Activated T-cell treated with anti-CD3 and anti-CD28 coated beads for 48 hours (primary cell): ENCODE measurements at regions not wholly inside any gene's neighbourhood (a gene's known extent, or its start where the extent isn't known, plus 50 kb on each side); places are given as distances from the start of the nearest gene placed in this dataset.
"Not testable (repeated sequence)": the region's sequence is repeated elsewhere in the genome, so short reads cannot be mapped to it uniquely, and the experiment has no call there.

ENCODE experiments used
- DNase-seq: peaks from one replicate; pipeline ENCODE4 v3.0.0-alpha.2; 2020; ENCODE audit warnings: low read depth

DNA sequence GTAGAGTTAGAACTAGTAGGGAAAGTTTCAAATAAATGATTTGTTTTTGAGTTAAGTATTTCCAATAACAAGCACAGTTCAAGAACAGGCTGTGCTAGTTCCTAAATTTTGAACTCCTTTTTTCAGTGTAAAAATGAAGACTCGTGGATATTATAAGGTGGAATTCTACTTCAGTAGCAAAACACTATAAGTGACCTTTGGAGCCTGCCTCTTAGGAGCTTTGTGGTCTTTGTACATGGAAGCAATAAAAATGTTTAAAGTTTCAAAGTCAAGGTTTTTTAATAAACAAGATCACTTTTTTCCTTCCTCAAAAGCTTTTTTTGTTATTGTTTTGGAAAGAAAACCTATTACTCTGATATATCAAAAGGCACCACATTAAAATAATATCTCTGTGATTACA, 292.4 kb upstream of the VWC2 start:
- no peak for DNase-seq

DNA sequence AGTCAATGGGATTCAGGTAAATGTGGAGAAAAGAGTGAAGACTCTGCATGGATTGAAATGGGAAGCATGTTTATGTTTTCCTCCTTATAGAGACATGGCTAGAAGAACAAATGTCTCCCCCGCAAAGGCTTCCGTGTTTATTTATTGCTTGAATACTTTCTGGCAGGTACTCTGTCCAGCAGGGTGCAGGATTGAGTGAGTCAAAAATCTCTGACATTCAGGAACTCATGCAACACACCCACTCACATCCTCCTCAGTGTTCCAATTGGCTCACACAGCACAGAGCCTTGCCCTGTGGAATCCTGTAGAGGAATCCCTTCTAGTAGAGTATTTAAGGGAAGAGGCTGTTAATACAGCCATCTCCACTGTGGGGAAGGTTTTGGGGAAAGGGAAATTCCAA, 290.3 kb upstream of the VWC2 start:
- DNase-seq: no peak

DNA sequence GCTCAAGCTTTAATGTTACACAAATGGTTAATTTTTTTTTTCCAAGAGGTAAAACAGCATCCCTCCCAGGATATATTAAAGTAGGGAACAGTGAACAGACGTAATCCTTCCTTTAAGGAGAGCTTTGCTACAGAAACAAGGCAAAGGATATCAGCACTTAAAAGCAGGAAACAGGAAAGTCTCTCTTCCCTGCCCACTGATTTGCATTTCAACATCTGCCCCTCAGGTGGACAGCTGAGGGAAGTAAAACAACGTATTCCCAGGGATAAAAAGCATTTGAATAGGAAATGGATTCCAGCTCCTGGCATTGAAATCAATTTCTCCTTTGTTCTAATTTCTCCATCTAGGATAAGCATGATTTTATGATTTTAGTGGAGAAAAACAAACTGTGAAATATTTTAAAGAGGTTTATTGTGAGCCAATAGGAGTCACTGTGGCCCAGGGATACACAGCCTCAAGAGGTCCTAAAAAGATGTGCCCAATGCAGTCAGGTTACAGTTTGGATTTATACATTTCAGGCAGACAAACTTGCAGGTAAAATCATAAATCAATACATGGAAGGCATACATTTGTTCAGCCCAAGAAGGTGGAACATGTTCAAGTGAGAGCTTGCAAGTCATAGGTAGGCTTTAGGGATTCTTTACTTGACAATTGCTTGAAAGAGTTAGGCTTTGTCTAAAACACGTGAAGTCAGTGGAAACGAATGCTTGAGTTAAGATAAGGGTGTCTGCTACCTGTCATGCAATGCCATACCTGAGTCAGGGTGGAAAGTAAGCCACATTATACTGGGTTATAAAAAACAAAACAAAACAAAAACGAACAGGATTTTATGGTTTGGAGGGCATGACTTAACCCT, 286.2 kb upstream of the VWC2 start:
- no peak for DNase-seq

DNA sequence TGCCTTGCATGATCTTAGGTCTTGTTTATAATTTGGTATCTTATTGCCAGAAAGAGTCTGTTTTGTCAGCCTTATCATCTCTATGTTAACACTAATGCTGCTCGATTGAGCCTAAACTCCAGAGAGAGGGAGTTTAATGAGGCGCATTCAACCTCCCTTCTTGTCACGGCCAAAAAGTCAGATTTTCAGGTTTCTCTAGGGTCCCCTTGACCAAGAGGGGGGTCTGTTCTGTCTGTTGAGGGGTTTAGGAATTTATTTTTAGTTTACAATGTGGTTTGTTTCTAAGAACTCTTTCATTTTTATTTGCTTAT, 285.7 kb upstream of the VWC2 start:
- DNase-seq: no peak

DNA sequence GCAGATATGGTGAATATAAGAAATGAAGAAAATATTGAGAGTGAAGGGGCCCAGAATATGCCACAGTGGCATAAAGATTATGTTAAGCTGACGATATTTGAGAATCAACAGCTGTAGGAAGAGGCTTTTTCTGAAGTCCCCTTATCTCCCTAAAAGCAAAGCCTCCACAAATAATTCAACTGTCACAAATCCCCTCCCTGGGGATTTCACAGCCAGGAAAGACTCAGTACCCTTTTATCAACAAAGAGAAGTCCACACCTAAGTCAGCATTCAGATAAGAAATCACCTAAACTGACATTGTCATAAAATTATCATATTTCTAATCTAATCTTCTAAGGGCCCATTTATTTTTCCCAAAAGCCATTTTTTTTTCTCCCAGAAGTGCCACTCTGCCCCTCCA, 284.9 kb upstream of the VWC2 start:
- no peak for DNase-seq

DNA sequence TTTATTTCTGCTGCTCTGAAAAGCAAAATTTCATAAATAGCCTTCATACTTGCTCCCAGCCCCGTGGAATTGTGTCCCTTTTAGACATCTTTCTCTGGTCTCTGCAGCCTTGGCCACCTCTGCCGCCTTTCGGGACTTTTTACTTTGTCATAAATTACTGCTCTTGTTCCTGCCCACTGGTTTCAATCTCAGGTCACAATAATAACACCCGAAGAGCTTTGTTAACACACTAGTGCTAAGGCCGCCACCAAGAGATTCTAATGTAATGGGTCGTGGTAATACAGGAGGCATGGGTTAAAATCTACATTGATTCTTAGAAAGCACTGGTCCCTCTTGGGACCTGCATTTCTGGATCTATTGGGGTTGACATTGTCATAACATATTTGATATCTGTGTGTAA, 276.0 kb upstream of the VWC2 start:
- DNase-seq: no peak

DNA sequence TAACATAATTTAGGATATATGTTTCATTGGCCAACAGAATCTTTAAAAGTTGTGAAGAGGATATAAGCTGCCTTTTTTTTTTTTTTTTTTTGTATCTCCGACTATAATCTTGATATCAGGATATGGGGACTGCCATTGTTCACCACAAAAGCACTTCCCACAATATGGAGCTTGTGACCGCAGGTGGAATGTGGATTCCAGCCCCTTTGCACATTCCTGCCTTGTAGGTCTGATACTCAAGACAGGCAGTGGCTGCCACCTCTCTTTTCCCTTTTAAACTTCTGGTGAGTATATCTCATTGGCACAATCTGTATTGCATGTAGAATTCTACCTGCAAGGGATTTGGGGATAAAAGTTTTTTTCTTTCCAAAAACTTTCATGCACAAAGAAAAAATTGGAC, 272.7 kb upstream of the VWC2 start:
- DNase-seq: no peak

DNA sequence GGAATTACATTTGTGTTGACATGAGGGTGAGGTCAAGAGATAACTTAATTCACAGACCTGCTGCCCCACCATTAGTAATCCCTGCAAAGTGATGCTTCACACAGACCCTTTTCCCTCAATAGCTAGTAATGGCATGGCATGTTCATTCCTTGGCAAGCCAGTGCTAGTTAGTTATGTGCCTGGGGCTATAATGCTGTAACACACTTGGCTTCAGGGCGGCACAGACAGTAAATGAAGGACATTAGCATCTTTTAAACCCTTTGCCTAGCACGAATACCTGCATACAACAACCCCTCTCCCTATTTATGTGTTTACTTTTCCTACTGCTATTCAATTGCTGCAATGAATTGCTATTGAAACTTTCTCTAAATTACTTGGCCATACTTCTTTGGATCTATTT, 266.2 kb upstream of the VWC2 start:
- not testable (repeated sequence) for DNase-seq

DNA sequence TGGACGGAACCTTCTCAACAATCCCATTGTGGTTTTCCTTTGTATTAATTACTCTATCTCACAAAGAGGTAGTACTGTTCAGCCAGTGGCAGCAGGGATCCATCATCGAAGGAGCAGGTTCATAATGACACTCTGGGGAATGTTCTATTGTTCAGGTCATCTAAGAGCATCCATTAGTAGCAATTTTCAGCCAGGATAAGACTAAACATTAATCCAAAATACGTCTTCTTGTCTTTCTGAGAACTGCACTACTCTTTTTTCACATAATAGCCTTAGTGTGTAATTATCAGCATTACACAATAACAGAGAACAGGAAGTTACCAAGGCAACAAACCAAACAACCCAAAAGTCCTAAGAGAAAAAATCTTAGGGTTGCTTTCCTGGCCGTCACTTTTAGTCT, 259.5 kb upstream of the VWC2 start:
- no peak for DNase-seq

DNA sequence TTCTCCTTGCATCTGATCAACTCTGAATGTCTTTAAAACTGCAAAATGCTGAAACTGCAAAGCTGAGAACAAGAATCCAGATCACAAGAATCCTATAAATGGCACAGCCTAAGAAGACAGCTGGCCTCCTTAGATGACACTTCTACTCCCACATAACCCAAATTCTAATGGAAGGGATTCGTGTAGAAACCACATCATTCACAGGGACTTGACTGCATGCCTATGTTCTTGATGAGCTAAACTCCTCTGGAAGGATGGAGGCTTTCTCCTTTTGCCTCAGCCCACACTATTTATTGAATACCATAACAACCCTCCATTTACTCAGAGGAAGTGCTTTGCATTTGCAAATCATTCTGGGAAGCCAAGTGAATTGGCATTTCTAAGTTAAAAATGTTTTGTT, 252.5 kb upstream of the VWC2 start:
- no peak for DNase-seq

DNA sequence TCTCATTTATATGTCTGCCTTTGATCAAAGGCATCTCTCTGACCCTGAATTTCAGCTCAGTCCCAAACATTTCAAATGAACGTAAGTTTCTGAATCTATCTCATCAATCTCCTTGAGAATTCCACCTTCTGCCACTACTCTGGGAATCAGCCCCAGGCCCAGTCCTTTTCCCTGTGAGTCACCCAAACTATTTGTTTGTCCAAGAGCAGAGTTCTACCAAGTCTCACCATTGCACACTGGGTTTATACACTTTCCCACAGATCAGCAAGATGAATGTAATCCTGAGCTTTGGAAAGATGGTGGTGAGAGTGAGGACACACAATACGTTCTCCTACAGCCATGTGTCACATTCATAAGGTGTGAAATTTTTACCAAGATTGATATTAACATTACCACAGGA, 251.3 kb upstream of the VWC2 start:
- no peak for DNase-seq

DNA sequence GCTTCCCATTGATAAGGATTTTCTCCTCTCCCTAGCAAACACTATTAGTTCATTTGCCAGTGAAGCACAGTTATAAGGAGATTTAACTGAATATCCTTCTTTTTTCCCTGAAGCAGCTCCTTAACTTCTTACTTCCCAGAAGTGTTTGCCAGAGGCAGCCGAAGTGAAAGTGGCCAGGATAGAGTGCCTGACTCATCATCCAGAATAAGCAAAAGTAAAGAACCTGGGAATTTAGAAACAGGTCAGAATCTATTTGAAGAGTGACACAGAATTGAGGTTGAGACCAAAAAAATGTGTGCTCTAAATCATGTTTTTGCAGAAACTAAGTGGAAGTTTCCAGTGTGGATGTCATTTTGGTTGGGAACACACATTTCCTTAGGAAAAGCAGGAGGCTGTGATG, 249.6 kb upstream of the VWC2 start:
- no peak for DNase-seq

DNA sequence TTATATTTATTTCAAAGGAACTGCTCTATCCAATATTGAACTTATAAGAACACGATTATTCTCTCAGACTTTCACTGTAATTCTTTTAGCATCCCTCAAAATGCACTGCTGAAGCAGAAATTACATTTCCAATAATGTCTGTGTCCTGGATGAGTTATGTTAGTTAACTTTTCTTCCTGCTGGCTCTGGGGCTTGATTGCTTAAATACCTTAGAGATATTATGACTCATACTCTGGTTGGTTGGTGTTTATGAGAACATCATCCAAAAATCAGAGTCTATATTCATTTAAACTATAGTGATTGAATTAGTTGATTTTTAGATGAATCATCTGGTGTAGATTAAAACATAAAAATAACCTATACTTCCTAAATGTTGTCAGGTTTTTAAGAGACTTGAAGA, 246.3 kb upstream of the VWC2 start:
- DNase-seq: no peak

DNA sequence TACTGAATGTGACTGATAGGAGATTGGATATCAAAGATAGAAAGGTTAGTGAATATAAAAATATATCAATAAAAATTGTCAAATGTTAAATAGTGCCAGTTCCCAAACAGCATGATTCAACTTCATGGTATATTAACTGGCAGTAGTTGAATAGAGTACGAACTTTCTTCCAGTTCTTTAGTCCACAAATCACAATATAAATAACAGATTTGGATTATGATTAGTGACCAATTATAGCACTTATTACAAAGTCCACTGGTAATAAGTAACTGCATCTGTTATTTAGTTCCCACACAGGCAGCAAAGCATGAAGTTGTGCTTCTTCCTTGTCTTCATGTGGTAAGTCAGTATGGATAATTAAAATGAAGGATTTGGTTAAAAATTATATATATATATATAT, 243.0 kb upstream of the VWC2 start:
- no peak for DNase-seq

DNA sequence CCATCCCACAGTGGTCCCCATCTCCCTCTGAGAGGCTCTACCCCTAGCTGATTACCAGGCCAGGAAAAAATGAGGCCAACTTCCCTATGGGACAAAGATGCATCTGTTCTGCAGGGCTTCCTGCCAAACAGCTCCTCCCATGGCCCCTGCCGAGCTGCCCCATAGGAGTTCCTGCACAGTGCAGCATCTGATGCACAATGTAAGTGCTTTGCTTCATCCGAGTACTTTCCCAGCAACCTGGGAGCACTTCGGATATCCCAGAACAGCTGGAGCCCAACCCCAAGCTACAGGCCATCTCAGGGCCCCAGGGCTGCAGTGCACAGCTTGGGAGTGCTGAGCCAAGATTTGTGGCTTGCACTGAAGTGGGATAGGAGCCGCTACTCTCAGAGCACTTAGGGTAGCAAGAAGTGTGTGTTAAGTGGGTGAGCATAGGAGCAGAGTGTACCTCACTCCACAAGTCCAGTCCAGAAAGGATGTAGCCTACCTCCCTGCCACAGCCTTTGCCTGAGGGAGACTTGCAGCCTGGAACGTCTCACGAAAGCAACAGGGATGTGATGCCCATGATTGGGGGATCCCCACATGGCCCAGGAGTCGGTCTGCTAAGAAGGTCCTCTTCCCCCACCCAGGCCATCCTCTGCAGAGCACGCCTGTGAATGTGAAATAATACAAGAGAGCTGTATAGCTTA, 209.6 kb upstream of the VWC2 start:
- DNase-seq: no peak

DNA sequence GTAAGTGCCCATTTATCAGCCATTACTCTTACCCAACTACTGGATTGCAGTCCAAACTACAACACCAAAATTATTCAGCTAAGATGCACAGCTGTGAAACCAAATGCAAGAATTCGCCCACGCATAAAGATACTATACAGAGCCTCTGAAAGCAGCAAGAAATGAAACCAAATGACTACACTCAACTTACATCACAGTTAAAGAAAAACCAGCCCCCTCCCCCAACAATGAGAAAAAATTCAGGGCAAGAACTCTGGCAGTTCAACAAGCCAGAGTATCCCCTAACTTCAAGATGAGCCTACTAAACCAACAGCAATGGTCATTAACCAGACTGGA, 209.1 kb upstream of the VWC2 start:
- no peak for DNase-seq

DNA sequence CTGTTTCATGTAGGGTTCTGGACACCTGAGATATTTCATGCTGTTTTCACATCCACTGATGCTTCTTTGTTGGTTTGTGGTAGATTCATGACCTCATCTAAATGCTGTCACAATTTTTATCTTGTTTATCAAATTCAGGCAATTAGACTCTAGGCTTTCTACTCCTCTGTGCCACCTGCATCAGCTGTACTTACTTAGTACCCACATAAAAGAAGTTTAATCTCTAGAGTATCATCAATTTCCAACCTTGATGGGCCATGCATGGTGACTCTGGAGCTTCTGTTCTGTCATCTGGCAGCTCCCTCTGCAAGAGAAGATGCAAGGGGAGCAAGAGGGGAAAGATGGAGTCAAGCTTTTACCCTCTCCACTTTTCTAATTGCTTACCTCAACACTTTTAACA, 195.9 kb upstream of the VWC2 start:
- DNase-seq: no peak

DNA sequence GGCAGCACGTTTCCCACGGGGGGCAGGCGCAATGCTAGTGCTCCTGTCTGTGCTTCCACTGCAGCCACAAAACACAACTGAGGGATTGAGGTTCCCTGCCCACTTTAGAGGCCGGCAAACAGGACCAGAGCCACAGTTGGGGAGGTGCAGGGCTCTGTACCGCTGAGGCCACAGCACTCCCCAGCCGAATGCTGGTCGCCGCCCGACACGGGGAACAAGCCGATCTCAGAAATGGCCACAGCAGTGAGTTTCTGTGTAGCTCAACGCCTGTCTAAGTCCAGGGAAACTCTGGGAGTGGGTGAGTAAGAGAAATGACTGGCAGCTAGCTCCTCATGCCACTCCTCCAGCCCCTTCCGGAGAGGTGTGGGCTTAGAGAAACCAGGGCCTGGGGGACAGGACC, 194.0 kb upstream of the VWC2 start:
- no peak for DNase-seq

DNA sequence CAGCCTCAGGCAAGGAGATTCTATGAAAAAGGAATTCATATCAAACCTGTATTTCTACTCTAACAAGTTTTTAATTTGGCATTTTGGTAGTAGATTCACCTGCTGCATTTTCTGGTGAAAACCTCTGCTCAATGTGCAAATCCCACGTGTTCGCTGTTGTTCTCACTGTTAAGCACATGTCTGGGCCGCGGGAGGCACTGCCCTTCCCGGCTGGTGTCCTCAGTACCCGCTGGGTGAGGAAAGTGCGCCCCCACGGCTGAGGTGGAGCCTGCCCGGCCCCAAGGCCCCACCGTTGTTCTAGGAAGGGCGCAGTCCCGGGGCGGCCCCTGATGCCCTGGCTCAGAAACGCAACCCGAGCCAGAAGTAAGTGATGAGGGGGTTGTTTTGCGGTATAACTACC, 193.4 kb upstream of the VWC2 start:
- no peak for DNase-seq

DNA sequence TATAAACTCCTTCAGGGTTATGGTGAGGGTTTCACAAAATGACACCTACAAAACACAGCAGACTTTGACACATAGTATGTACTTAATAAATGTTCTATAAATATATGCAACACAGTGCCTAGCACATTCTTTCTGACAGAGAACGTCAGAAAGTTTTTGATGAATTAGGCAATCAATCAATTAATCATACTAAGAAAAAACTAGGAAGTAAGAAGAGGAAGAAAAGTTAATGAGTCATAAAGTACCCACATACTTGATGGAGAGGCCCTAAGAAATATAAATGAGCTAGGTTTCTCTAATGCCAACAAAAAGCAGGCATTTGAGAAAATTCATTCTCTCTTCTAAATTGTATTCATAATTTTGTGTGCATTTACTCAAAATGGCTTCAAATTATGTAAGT, 192.7 kb upstream of the VWC2 start:
- DNase-seq: no peak

DNA sequence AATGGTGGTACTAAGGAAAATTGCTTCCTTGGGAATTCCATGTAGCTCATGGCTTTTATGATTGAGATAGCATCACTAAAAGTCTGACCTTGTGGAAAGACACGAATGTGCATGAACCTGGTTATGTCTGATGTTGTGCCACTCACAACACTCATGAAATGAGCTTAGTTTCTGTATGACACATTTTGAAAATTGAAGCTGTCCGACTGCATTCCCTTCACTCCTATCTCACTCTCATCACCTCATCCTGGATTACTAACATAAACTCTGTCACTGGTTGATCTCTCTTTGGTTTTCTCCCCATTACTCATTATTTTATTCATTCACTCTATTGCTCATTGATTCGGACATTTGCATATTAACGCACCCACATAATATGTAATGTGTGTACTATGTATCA, 190.0 kb upstream of the VWC2 start:
- DNase-seq: no peak

DNA sequence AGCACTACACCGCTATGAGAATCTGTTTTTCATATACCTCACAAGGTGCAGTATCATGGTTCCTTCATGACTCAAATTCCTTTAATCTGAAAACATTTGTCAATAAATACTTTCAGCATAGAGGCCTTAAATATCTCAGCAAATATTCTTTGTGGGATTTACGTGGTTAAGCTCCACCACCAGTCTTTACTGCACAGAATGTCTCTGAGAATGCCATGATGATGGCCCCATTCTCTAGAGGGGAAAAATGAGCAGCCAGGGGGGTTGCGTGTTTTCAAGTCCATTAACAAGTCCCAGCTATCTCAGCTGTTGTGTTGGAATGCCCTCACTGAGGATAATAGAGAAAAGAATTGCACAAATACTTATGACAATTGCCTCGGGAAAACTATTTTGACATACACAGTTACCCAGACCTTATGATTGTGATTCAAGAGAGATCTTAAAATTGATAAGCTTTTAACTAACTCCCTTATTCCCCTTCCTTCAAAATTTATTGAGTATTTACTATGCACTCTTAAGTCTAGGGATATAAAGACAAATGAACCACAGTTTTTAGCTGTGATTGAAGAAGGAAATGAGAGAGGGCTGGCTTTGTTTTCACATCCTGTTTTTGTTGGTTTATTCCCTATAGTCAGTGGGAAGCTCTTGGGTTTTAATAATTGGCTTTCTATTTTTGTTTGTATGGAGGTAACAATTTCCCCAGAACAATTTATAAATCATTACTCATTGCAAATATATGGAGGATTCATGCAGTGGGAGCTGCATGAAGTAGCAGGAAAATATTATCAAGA, 176.5 kb upstream of the VWC2 start:
- DNase-seq: no peak

DNA sequence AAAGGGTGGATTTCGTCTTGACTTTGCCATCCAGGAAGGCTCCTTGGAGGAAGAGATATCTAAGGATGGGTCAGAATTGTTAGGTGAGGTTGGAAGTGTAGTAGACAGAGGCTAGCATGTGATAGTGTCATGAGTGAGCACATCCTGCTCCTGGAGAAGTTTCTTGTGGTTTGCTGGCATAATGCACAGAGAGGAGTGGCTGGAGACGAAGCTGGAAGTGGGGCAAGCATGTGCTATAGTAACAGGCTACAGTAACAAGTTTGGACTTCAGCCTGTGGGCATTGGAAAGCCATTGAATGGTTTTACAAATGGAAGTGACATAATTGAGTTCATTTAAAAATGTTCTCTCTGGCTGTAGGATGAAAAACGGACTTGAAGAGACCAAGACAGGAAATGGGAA, 175.6 kb upstream of the VWC2 start:
- DNase-seq: no peak
